OCI-LY7 (cell line): ENCODE measurements at regions not wholly inside any gene's neighbourhood (a gene's known extent, or its start where the extent isn't known, plus 50 kb on each side); places are given as distances from the start of the nearest gene placed in this dataset.
"Not testable (repeated sequence)": the region's sequence is repeated elsewhere in the genome, so short reads cannot be mapped to it uniquely, and the experiment has no call there.

Experiments used
- BruUV-seq: library from RNA; stranded (reverse); fragments of 400-500 nt; replicated peaks from 2 replicates; lab custom pipeline; 2021; lab: Mats Ljungman, UMichigan
- CTCF ChIA-PET: fragments of 300-600 bp; sonication (Branson Sonifier 250); formaldehyde crosslinking; loops from one replicate; lab custom pipeline; 2022; ENCODE audit warnings: antibody characterized with exemption; ENCODE audit not compliant: unreplicated experiment; lab: Charles Lee
- POLR2A ChIA-PET: fragments of 300-600 bp; sonication (Branson Sonifier 250); formaldehyde crosslinking; loops from one replicate; lab custom pipeline; 2022; ENCODE audit warnings: antibody characterized with exemption; lab: Charles Lee
- DNase-seq: peaks from one replicate; pipeline ENCODE4 v3.0.0-alpha.2; 2015; ENCODE audit warnings: low spot score
- H2AFZ ChIP-seq: fragments of 200-600 bp; sonication (generic), shearing (Covaris generic); 2 replicates; pipeline ENCODE4 v1.6.1; 2014; ENCODE audit warnings: mild to moderate bottlenecking, antibody characterized with exemption, low read length, moderate library complexity
- H3K27ac ChIP-seq: fragments of 200-600 bp; sonication (generic); 2 replicates; pipeline ENCODE4 v1.5.1; 2014; ENCODE audit warnings: mixed run types, low read depth, mild to moderate bottlenecking, moderate library complexity, low read length, inconsistent platforms; ENCODE audit not compliant: poor library complexity, severe bottlenecking
- H3K36me3 ChIP-seq: fragments of 200-600 bp; sonication (generic); 2 replicates; pipeline ENCODE4 v1.6.1; 2014; ENCODE audit warnings: mild to moderate bottlenecking, antibody characterized with exemption, low read length, moderate library complexity, mixed read lengths; ENCODE audit not compliant: insufficient read depth
- H3K4me1 ChIP-seq: fragments of 200-600 bp; sonication (generic); 2 replicates; pipeline ENCODE4 v1.5.1; 2014; ENCODE audit warnings: mild to moderate bottlenecking, low read length; ENCODE audit not compliant: insufficient read depth, poor library complexity, severe bottlenecking
- H3K4me2 ChIP-seq: fragments of 200-600 bp; sonication (generic); 2 replicates; pipeline ENCODE4 v1.6.1; 2014; ENCODE audit warnings: mild to moderate bottlenecking, low read length
- H3K4me3 ChIP-seq: fragments of 200-600 bp; sonication (generic); 2 replicates; pipeline ENCODE4 v1.5.1; 2014; ENCODE audit warnings: mild to moderate bottlenecking, low read depth, low read length; ENCODE audit not compliant: poor library complexity, severe bottlenecking
- H3K79me2 ChIP-seq: fragments of 200-600 bp; sonication (generic); 2 replicates; pipeline ENCODE4 v1.6.1; 2016; ENCODE audit warnings: low read depth, mild to moderate bottlenecking, low read length, moderate library complexity, mixed read lengths; ENCODE audit not compliant: insufficient read depth
- H3K9me2 ChIP-seq: fragments of 200-600 bp; sonication (generic); 2 replicates; pipeline ENCODE4 v1.6.1; 2016; ENCODE audit warnings: mild to moderate bottlenecking, low read length, mixed read lengths; ENCODE audit not compliant: insufficient read depth
- H3K9me3 ChIP-seq: fragments of 200-600 bp; sonication (generic); 2 replicates; pipeline ENCODE4 v1.6.1; 2014; ENCODE audit warnings: mild to moderate bottlenecking, mixed run types, low read length, mixed read lengths
- H4K20me1 ChIP-seq: fragments of 200-600 bp; sonication (generic); 2 replicates; pipeline ENCODE4 v1.6.1; 2014; ENCODE audit warnings: mild to moderate bottlenecking, antibody characterized with exemption, low read length, moderate library complexity, mixed read lengths; ENCODE audit not compliant: insufficient read depth
- CTCF ChIP-seq: fragments of 200-600 bp; sonication (generic); conservative IDR thresholded peaks from 2 replicates; pipeline ENCODE4 v1.5.1; 2014; ENCODE audit warnings: mild to moderate bottlenecking, antibody characterized with exemption, low read length, moderate library complexity, mixed read lengths
- EZH2phosphoT487 ChIP-seq: fragments of 200-600 bp; sonication (generic); IDR thresholded peaks from 2 replicates; pipeline ENCODE4 v1.6.1; 2018; ENCODE audit warnings: low read depth, borderline replicate concordance, mild to moderate bottlenecking, mixed run types, antibody characterized with exemption, low read length, moderate library complexity, mixed read lengths
- intact Hi-C: fragments of 100-400 bp; cut with micrococcal nuclease; formaldehyde crosslinking; loops from one replicate; pipeline ENCODE4 v1.10.0; 2022; ENCODE audit not compliant: unreplicated experiment

GRCh38 chr14:21852775-21853174 lies 179.2 kb upstream of the OR4E1 start:
- intact Hi-C loops, result no loop called here
- Histone ChIP-seq H3K9me3 (no peaks in the 10 kb centered on the region), H3K4me1 (no peaks in the 10 kb centered on the region), H3K36me3 (no peaks in the 10 kb centered on the region), H3K4me3 (no peak overlapping the region), H3K4me2 (no peak overlapping the region), H2AFZ (peak overlapping the region; percentile 71; the same call in 1 of the 2 replicates), H3K79me2 (no peaks in the 10 kb centered on the region), H3K9me2 (no peaks in the 10 kb centered on the region), H3K27ac (no peak overlapping the region), H4K20me1 (no peaks in the 10 kb centered on the region)
- ChIA-PET POLR2A (interaction anchor here (1.5 kb wide), 1 partner anchor 8 kb away, joined by 6 read pairs; no protein-coding TSS in a partner anchor), CTCF (no interaction called here)
- TF ChIP-seq EZH2phosphoT487 (no peak), CTCF (no peak)
- no peak for DNase-seq
- no TSS peak for BruUV-seq

GRCh38 chr14:21852061-21852664 lies 178.5 kb upstream of the OR4E1 start:
- Histone ChIP-seq H3K4me1 (no peaks in the 10 kb centered on the region), H3K4me3 (no peak overlapping the region), H3K27ac (no peak overlapping the region), H3K9me3 (no peaks in the 10 kb centered on the region), H4K20me1 (no peaks in the 10 kb centered on the region), H3K79me2 (no peaks in the 10 kb centered on the region), H2AFZ (peak overlapping the region; percentile 71; the same call in 1 of the 2 replicates), H3K9me2 (no peaks in the 10 kb centered on the region), H3K36me3 (no peaks in the 10 kb centered on the region), H3K4me2 (no peak overlapping the region)
- POLR2A ChIA-PET, result interaction anchor here (0.5 to 1.5 kb wide), 4 partner anchors 9 to 743 kb away, joined by 3 to 6 read pairs (median 4); no protein-coding TSS in a partner anchor
- CTCF ChIA-PET, result interaction anchor here (0.6 kb wide), 4 partner anchors 10 to 326 kb away, joined by 3 to 11 read pairs (median 5); partner anchors contain the start of gene SALL2
- no peak for TF ChIP-seq EZH2phosphoT487
- peak; percentile 89 for TF ChIP-seq CTCF
- intact Hi-C loops, result no loop called here
- DNase-seq, result peak; percentile 73
- BruUV-seq, result no TSS peak

- H3K27ac ChIP-seq, DNase-seq, H3K36me3 ChIP-seq: not testable (repeated sequence)
Measured at GRCh38 chr14:21846902-21847301, 173.3 kb upstream of the OR4E1 start.

More at GRCh38 chr14:21846902-21847301, 173.3 kb upstream of the OR4E1 start:
- H3K9me2 ChIP-seq, intact Hi-C loops, H3K4me2 ChIP-seq, BruUV-seq, H3K4me3 ChIP-seq, H3K79me2 ChIP-seq, H2AFZ ChIP-seq, H4K20me1 ChIP-seq, H3K9me3 ChIP-seq, H3K4me1 ChIP-seq: not testable (repeated sequence)
- ChIA-PET CTCF (interaction anchor here (1.0 to 1.1 kb wide), 2 partner anchors 10 to 43 kb away, joined by 3 read pairs; no protein-coding TSS in a partner anchor), POLR2A (interaction anchor here (1.0 kb wide), 1 partner anchor 87 kb away, joined by 3 read pairs; no protein-coding TSS in a partner anchor)
